Natural killer cell (primary cell): ENCODE measurements at regions not wholly inside any gene's neighbourhood (a gene's known extent, or its start where the extent isn't known, plus 50 kb on each side); places are given as distances from the start of the nearest gene placed in this dataset.

ENCODE experiments used
- ATAC-seq, 3 donors: fragments of 150-1000 bp in 2 of 3; fragments of 200-7000 bp in 1 of 3; cut with Tn5 transposase; 1 replicate in 1 of 3; 2 replicates in 2 of 3; pipeline ENCODE4 v1.10.0; 2021; ENCODE audit warnings: mild to moderate bottlenecking in 2 of 3, moderate library complexity in 2 of 3
- DNase-seq, 2 donors: peaks; one replicate each; pipeline versions ENCODE4 v3.0.0 to v3.0.0-alpha.2; 2013 to 2021; ENCODE audit warnings: mixed read lengths in 1 of 2
- H3K27ac ChIP-seq: one replicate; pipeline ENCODE4 v1.5.1; 2013; ENCODE audit warnings: mild to moderate bottlenecking, low read length
- H3K27me3 ChIP-seq: one replicate; pipeline ENCODE4 v1.6.1; 2013; ENCODE audit warnings: low read length; ENCODE audit not compliant: control insufficient read depth, insufficient read depth
- H3K36me3 ChIP-seq: one replicate; pipeline ENCODE4 v1.6.1; 2013; ENCODE audit warnings: low read length; ENCODE audit not compliant: control insufficient read depth, insufficient read depth
- H3K4me1 ChIP-seq: one replicate; pipeline ENCODE4 v1.6.1; 2013; ENCODE audit warnings: low read length; ENCODE audit not compliant: control insufficient read depth, insufficient read depth
- H3K4me3 ChIP-seq: one replicate; pipeline ENCODE4 v1.5.1; 2013; ENCODE audit warnings: low read length
- H3K9me3 ChIP-seq: one replicate; pipeline ENCODE4 v1.6.1; 2013; ENCODE audit warnings: low read length; ENCODE audit not compliant: control insufficient read depth, insufficient read depth
- H3K27ac Mint-ChIP-seq, 2 donors: one replicate each; pipeline ENCODE4 v1.8.0; 2022; ENCODE audit warnings: mild to moderate bottlenecking in 2 of 2, mixed read lengths in 2 of 2, moderate library complexity in 1 of 2
- H3K27me3 Mint-ChIP-seq, 2 donors: one replicate each; pipeline ENCODE4 v1.8.0; 2022; ENCODE audit warnings: low read depth in 2 of 2, mixed read lengths in 2 of 2
- H3K36me3 Mint-ChIP-seq: one replicate; pipeline ENCODE4 v1.8.0; 2022; ENCODE audit warnings: mixed read lengths
- H3K4me1 Mint-ChIP-seq, 2 donors: one replicate each; pipeline ENCODE4 v1.8.0; 2022; ENCODE audit warnings: mixed read lengths in 2 of 2
- H3K4me3 Mint-ChIP-seq: one replicate; pipeline ENCODE4 v1.8.0; 2022; ENCODE audit warnings: mild to moderate bottlenecking, moderate library complexity, mixed read lengths
- H3K9me3 Mint-ChIP-seq, 2 donors: one replicate each; pipeline ENCODE4 v1.8.0; 2022; ENCODE audit warnings: mixed read lengths in 2 of 2
- CTCF ChIP-seq: fragments of 200-600 bp; IDR thresholded peaks from one replicate; pipeline ENCODE4 v1.8.0; 2022; ENCODE audit warnings: antibody characterized with exemption
- WGBS: methylation state at CpG from one replicate; pipeline ENCODE4 v1.1.7; 2013; ENCODE audit warnings: missing lambda C conversion rate; ENCODE audit not compliant: insufficient coverage; 5-methylcytosine and 5-hydroxymethylcytosine counted together
- intact Hi-C: fragments of 100-400 bp; cut with micrococcal nuclease; formaldehyde crosslinking; loops from one replicate; pipeline ENCODE4 v1.14.2; 2022

GRCh38 chr17:431494-431893 lies 78.9 kb upstream of the RPH3AL start:
- 89% methylated on average over 1 of the region's 4 CpGs for WGBS
- H3K36me3 Mint-ChIP-seq = peaks cover 5% of the 10 kb centered on the region
- no peak overlapping the region for H3K27ac Mint-ChIP-seq
- Histone ChIP-seq H3K36me3 (no peaks in the 10 kb centered on the region), H3K27ac (no peak overlapping the region), H3K4me3 (no peak overlapping the region), H3K9me3 (peaks cover 4% of the 10 kb centered on the region), H3K27me3 (no peaks in the 10 kb centered on the region), H3K4me1 (no peaks in the 10 kb centered on the region)
- intact Hi-C loops = no loop called here
- no peaks in the 10 kb centered on the region for H3K27me3 Mint-ChIP-seq
- no peak overlapping the region for H3K4me3 Mint-ChIP-seq
- peaks cover 2 to 3% of the 10 kb centered on the region in 2 donors for H3K9me3 Mint-ChIP-seq
- H3K4me1 Mint-ChIP-seq = no peaks in the 10 kb centered on the region
- ATAC-seq = no peak
- no peak for TF ChIP-seq CTCF
- DNase-seq = no peak

GRCh38 chr17:429589-429988 lies 77.0 kb upstream of the RPH3AL start:
- 95% methylated on average over 8 of the region's 8 CpGs for WGBS
- H3K27me3 Mint-ChIP-seq = no peaks in the 10 kb centered on the region
- DNase-seq = no peak
- intact Hi-C loops = no loop called here
- no peaks in the 10 kb centered on the region for H3K4me1 Mint-ChIP-seq
- TF ChIP-seq CTCF = no peak
- peaks cover 0 to 2% of the 10 kb centered on the region in 2 donors for H3K9me3 Mint-ChIP-seq
- H3K4me3 Mint-ChIP-seq = no peak overlapping the region
- Histone ChIP-seq H3K9me3 (peaks cover 4% of the 10 kb centered on the region), H3K27me3 (no peaks in the 10 kb centered on the region), H3K4me1 (no peaks in the 10 kb centered on the region), H3K27ac (no peak overlapping the region), H3K36me3 (no peaks in the 10 kb centered on the region), H3K4me3 (no peak overlapping the region)
- H3K27ac Mint-ChIP-seq = no peak overlapping the region
- ATAC-seq = no peak
- no peaks in the 10 kb centered on the region for H3K36me3 Mint-ChIP-seq

- no peak for TF ChIP-seq CTCF
- 86% methylated on average over 3 of the region's 3 CpGs for WGBS
- intact Hi-C loops = no loop called here
- Histone ChIP-seq H3K4me3 (no peak overlapping the region), H3K4me1 (no peaks in the 10 kb centered on the region), H3K9me3 (peaks cover 4% of the 10 kb centered on the region), H3K27me3 (no peaks in the 10 kb centered on the region), H3K36me3 (no peaks in the 10 kb centered on the region), H3K27ac (no peak overlapping the region)
- no peak for DNase-seq
- Mint-ChIP-seq H3K4me1 (no peaks in the 10 kb centered on the region), H3K4me3 (no peak overlapping the region), H3K27ac (no peak overlapping the region), H3K27me3 (no peaks in the 10 kb centered on the region), H3K9me3 (peaks cover 0 to 2% of the 10 kb centered on the region in 2 donors), H3K36me3 (no peaks in the 10 kb centered on the region)
- ATAC-seq = no peak
These were observed 75.8 kb upstream of the RPH3AL start for GRCh38 chr17:428414-428813.

GRCh38 chr17:427891-428290 lies 75.3 kb upstream of the RPH3AL start:
- intact Hi-C loops = no loop called here
- ATAC-seq (no peak), DNase-seq (no peak)
- no peak overlapping the region for H3K27ac ChIP-seq
- no peak overlapping the region for H3K27ac Mint-ChIP-seq
- H3K4me1 ChIP-seq = no peaks in the 10 kb centered on the region
- no peak overlapping the region for H3K4me3 Mint-ChIP-seq
- H3K4me1 Mint-ChIP-seq = no peaks in the 10 kb centered on the region
- H3K9me3 Mint-ChIP-seq = peaks cover 0 to 2% of the 10 kb centered on the region in 2 donors
- H3K27me3 ChIP-seq = no peaks in the 10 kb centered on the region
- WGBS = 92% methylated on average over 2 of the region's 3 CpGs
- peaks cover 4% of the 10 kb centered on the region for H3K9me3 ChIP-seq
- H3K36me3 Mint-ChIP-seq = no peaks in the 10 kb centered on the region
- TF ChIP-seq CTCF = no peak
- H3K27me3 Mint-ChIP-seq = no peaks in the 10 kb centered on the region
- no peak overlapping the region for H3K4me3 ChIP-seq
- no peaks in the 10 kb centered on the region for H3K36me3 ChIP-seq
